HEK293T (cell line): ENCODE measurements at regions not wholly inside any gene's neighbourhood (a gene's known extent, or its start where the extent isn't known, plus 50 kb on each side); places are given as distances from the start of the nearest gene placed in this dataset.

ENCODE experiments used
- ARNT ChIP-seq: fragments of 450-650 bp; IDR thresholded peaks from 2 replicates; pipeline ENCODE4 v1.6.1; 2017; ENCODE audit warnings: mild to moderate bottlenecking
- BHLHE40 ChIP-seq: fragments of 450-650 bp; IDR thresholded peaks from 2 replicates; pipeline ENCODE4 v1.6.1; 2016; ENCODE audit warnings: mild to moderate bottlenecking, moderate library complexity, borderline replicate concordance
- CTBP1 ChIP-seq: fragments of 450-650 bp; IDR thresholded peaks from 2 replicates; pipeline ENCODE4 v1.6.1; 2016; ENCODE audit warnings: borderline replicate concordance
- ELF4 ChIP-seq: fragments of 450-650 bp; IDR thresholded peaks from 2 replicates; pipeline ENCODE4 v1.6.1; 2017; ENCODE audit warnings: antibody characterized with exemption
- FOXK2 ChIP-seq: fragments of 450-650 bp; IDR thresholded peaks from 2 replicates; pipeline ENCODE4 v1.6.1; 2016; ENCODE audit warnings: mild to moderate bottlenecking
- FOXM1 ChIP-seq: fragments of 450-650 bp; IDR thresholded peaks from 2 replicates; pipeline ENCODE4 v1.6.1; 2017; ENCODE audit warnings: mild to moderate bottlenecking, borderline replicate concordance
- L3MBTL2 ChIP-seq: fragments of 450-650 bp; conservative IDR thresholded peaks from 2 replicates; pipeline ENCODE4 v1.6.1; 2016; ENCODE audit warnings: mild to moderate bottlenecking
- LEF1 ChIP-seq: fragments of 450-650 bp; IDR thresholded peaks from 2 replicates; pipeline ENCODE4 v1.6.1; 2017; ENCODE audit warnings: mild to moderate bottlenecking, borderline replicate concordance
- NFRKB ChIP-seq: fragments of 450-650 bp; IDR thresholded peaks from 2 replicates; pipeline ENCODE4 v1.6.1; 2016; ENCODE audit warnings: mild to moderate bottlenecking, moderate library complexity
- PKNOX1 ChIP-seq: fragments of 450-650 bp; IDR thresholded peaks from 2 replicates; pipeline ENCODE4 v1.6.1; 2016
- SP1 ChIP-seq: fragments of 450-650 bp; IDR thresholded peaks from 2 replicates; pipeline ENCODE4 v1.6.1; 2017
- TARDBP ChIP-seq: fragments of 450-650 bp; IDR thresholded peaks from 2 replicates; pipeline ENCODE4 v1.6.1; 2016

DNA sequence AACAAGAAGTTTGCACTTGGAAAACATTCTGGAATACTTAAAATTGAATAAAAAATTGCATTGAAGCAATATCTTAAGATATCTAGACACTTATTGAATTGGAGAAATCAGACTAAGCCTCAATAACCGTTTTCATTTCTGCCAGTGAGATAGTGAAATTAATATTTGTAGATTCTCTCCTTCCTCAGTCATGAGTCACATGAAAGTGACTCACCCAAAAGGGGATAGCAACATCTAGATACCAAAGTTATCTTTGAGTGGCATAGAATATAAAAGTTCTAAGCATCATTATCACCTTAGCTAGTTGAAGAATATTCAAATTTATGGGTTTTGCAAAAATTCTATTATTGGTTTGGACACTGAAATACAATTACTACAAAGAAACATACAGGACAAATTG is 614.8 kb upstream of the ZNF717 start:
- TF ChIP-seq BHLHE40 (no peak), SP1 (no peak), CTBP1 (no peak), NFRKB (no peak), FOXM1 (no peak), LEF1 (no peak), FOXK2 (no peak), ARNT (no peak), PKNOX1 (no peak), TARDBP (no peak), L3MBTL2 (no peak), ELF4 (no peak)
